GM19328 (cell line): ENCODE measurements at regions not wholly inside any gene's neighbourhood (a gene's known extent, or its start where the extent isn't known, plus 50 kb on each side); places are given as distances from the start of the nearest gene placed in this dataset.
"Not testable (repeated sequence)": the region's sequence is repeated elsewhere in the genome, so short reads cannot be mapped to it uniquely, and the experiment has no call there.

Experiments
- ATAC-seq: cut with Tn5 transposase; IDR thresholded peaks from one replicate; pipeline ENCODE4 v1.9.1; 2021; ENCODE audit warnings: mild to moderate bottlenecking, moderate library complexity; ENCODE audit not compliant: unreplicated experiment

GRCh38 chr9:31520301-31521085 lies 864.0 kb upstream of the ACO1 start:
- no peak for ATAC-seq

DNA sequence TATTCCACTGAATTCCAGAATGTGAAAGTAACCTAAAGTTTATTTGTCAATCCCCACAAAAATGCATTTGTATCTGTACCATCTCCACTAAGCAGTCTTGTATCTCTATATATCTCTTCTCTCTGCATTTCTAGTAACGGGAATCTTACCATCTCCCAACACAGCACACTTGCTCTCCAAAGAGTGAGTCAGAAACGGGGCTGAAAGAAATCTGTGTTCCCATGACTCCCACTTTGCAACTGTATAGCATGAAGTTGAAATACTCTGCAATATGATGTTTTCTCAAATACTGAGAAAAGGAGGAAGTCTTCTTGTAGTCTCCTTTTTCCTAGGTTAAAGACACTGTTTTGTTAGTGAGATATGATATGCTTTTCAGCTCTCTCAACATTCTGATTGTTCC lies 848.8 kb upstream of the ACO1 start:
- ATAC-seq, result no peak

DNA sequence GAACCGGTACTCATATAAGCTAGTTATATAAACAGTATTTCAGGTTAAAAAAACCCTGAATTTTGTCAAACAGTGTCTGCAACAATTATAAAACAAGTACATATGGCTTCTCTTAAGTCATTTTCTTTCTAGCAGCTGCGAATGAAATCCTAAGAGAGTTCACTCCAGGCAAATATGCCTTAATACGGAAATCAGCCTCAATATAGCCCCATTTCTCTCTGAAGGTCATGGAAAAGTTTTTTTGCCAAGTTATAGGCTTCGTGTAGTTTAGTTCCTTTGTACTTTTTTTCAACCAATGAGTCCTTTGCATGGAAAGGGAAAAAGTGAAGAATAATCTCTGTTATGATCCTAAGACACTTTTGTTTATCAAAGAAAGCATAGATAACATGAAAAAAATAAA lies 848.0 kb upstream of the ACO1 start:
- ATAC-seq, result no peak

DNA sequence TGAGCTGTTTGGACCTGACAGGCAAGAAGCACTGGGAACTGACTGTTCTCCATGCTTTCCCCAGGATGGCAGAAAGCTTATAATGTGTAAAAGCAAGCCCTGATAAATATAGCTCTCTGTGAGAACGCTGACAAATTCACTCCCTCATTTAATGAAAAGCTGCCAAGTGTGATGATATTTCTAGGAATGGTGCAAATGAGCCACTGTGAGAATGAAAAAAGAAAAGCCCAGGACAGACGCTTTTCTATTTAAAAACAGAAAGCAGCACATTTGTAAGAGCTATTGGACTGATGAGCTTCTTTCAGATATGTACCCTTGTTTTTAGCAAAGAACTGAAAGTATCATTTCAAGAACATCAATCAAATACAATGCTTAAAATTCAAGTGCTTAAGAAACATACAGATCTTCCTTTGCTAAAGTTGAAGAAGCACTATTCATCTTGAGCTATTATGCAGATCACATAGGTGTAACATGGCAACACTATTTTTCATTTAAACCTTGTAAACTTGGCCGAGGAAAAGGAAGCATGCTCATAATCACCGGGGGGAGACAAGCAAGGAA lies 842.6 kb upstream of the ACO1 start:
- no peak for ATAC-seq

DNA sequence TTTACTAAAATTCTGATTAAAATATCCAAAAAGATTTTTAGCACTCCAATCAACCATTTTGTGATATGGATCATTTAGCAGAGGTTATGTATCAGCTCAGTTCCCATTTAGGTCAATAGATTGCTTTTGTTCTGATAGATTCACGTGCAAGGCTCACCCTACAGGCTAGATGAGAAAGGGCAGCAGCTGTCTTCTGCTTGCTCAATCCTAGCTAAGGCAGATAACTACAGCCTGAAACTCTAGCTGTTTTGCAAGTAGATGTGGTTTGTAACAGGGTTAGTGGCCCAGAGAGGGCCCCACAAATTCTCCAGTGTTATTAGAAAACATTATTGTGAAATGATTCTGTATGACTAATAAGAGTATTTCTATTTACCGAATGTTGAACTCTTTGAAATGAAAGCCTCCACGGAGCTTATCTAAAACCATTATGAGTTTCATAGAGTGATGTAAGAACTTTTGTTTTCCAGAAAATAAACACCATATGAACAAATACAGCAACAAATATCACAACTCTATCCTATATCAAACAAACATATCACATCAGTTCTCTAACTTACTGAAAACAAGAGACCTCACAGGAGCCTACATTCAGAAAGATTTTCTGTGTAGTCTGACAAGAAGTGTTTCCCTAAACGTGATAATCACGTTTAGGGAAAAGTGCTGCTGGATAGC lies 841.9 kb upstream of the ACO1 start:
- peak; percentile 96 for ATAC-seq

- no peak for ATAC-seq
Measured at GRCh38 chr9:31554941-31555340, 829.5 kb upstream of the ACO1 start.

DNA sequence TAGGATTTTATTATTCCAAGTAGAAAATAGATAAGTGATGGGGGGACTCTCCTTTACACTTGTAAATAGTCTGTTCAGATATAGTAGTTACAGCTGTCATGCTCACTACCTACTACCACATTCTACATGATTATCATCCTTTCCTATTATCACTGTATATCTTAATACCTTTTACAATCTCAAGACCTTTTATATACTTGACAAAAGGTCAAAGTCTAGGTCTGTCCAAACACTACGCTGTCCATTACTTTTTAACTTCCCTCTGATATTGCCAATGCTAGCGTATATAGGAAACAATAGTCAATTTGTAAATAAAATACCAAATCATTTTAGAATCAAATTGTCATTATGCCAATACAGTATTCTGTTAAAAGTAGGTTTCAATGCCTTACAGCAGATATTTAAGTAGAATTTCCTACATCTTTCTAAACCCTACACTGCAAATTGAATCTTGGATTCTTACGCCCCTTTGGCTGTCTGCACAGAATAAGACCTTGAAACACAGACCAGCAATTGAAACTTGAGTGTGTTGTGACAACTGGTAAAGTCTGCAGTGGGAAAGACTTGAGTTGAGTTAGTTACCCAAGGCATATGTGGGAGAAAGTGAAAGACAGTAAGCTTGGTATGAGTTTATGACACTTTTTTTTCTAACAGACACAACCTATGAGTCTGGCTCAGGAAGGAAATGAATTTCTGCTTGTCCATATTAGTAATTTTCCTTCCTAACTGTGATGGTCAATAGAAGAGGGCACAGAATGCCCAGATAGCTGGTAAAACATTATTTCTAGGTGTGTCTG lies 827.6 kb upstream of the ACO1 start:
- ATAC-seq, result no peak

DNA sequence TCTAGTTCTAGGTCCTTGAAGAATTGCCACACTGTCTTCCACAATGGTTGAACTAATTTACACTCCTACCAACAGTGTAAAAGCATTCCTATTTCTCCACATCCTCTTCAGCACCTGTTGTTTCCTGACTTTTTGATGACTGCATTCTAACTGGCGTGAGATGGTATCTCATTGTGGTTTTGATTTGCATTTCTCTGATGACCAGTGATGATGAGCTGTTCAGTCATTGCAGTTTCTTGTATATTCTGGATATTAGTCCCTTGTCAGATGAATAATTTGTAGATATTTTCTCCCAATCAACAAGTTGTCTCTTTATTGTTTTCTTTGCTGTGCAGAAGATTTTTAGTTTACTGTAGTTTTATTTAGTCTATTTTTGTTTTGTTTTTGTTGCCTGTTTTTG lies 812.3 kb upstream of the ACO1 start:
- ATAC-seq, result not testable (repeated sequence)

DNA sequence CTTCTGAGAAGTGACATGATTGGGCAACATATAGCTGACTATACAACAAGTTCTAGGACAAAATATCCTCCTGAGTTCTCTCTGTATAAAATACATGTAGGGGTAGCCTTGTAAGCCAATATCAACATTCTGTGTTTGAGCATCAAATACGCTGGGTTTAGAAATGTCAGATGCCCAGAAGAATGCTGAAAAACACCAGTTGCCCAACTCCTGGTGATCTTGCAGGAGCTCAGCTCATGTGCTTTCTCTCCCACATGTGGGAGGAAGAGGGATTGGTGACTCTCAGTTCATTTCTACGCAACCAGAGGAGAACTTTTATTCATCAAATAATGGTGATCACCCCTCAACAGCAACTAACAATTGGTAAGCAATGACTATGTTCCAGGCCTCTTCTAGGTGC lies 810.9 kb upstream of the ACO1 start:
- no peak for ATAC-seq

- ATAC-seq, result no peak
Measured at GRCh38 chr9:31574006-31574765, 810.3 kb upstream of the ACO1 start.

- ATAC-seq, result no peak
Measured at GRCh38 chr9:31582071-31582470, 802.4 kb upstream of the ACO1 start.

DNA sequence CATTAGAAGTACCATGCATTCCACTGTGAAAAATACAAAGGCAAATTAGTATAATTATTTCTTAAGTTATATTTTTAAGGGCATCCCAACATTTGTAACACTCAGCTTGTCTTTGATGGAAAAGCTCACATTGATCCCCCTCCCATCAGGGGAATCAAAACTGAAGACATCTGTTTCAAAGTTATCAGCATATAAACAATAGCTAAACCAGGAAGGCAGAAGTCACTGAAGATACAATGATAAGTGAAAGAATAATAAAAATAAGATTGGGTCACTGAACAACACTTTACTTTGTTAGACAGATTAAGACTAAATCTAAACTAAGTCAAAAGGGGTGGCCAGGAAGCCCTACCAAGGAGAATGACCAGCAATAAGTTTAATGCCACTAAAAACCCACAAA lies 801.9 kb upstream of the ACO1 start:
- ATAC-seq, result no peak

GRCh38 chr9:31585158-31585557 lies 799.3 kb upstream of the ACO1 start:
- no peak for ATAC-seq

GRCh38 chr9:31587146-31587545 lies 797.3 kb upstream of the ACO1 start:
- ATAC-seq, result no peak

DNA sequence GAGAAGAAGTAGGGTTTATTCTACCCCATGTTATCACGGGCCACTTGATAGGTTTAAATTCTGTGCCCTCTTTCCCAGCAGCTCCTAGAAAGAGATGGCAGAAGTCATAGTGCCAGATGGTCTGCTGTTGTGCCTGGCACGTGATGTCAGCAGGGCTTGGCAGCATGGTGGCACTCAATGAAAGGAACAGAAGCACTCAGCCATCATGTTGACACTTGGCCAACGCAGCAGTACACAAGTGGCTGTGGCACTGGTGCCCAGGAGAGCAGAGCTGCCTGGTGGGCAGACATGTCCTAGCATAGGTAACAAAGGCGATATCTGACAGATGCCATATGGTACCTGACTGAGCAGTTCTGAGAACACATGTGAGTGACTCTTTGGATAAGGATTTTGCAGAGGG lies 796.4 kb upstream of the ACO1 start:
- no peak for ATAC-seq

DNA sequence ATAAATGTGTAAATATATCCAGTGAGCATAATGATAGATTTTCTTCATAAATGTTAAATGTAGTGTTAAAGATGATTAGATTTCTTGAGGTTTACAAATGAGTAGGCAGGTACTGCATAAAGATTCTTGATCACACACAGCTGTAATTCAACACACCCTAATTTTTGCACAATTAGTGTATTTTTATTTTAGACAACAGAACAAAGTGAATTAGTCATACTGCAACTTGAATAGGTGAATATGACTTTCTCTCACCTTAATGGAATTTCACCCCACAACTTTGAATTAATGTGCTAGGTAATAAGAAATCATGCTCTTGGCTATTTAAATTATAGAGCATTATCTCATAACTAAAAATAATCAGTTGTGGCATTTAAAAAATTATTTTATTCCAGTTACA lies 795.7 kb upstream of the ACO1 start:
- ATAC-seq, result no peak

DNA sequence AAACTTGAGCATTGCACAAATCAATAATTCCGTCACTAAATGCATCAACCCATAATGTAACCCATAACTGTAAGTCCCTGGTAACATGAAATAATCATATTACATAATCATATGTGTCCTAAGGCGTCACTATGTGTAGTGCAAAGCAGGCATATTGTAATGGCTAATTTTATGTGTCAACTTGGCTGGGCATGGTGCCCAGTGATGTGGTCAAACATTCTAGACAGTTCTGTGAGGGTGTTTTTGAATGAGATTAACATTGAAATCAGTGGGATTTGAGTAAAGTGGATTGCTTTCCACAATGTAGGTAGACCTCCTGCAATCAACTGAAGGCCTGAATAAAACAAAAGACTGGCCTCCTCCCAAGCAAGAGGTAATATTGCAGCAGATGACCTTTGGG lies 794.4 kb upstream of the ACO1 start:
- ATAC-seq, result no peak

GRCh38 chr9:31597086-31597485 lies 787.4 kb upstream of the ACO1 start:
- not testable (repeated sequence) for ATAC-seq

- no peak for ATAC-seq
Measured at GRCh38 chr9:31597977-31598376, 786.5 kb upstream of the ACO1 start.

DNA sequence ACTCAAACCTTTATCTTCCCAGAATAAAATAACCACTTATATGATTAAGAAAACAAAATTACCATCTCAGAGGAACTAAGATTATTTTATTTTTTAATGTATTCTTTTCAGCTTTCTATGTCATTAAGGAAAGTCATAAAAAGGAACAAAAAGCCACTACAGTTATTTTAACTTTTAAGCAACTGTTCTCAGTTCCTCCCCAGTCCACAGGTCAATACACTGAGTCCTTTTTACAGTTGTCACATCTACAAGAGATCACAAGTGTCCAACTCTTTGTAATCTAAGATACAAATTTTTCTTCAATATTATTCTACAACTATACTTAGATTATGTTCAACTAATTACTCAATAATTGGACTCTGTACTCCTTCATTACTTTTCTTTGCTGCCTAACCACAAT lies 782.8 kb upstream of the ACO1 start:
- no peak for ATAC-seq

- ATAC-seq, result no peak
Measured at GRCh38 chr9:31604531-31604930, 779.9 kb upstream of the ACO1 start.
